KMS-11 (cell line): ENCODE measurements at regions not wholly inside any gene's neighbourhood (a gene's known extent, or its start where the extent isn't known, plus 50 kb on each side); places are given as distances from the start of the nearest gene placed in this dataset.
"Not testable (repeated sequence)": the region's sequence is repeated elsewhere in the genome, so short reads cannot be mapped to it uniquely, and the experiment has no call there.

ENCODE experiments used
- H2AFZ ChIP-seq: fragments of 200-600 bp; sonication (generic); 2 replicates; pipeline ENCODE4 v1.6.1; 2016; ENCODE audit warnings: antibody characterized with exemption, mixed run types, low read depth
- H3K27ac ChIP-seq: fragments of 200-600 bp; sonication (generic); 2 replicates; pipeline ENCODE4 v1.6.1; 2016; ENCODE audit warnings: mild to moderate bottlenecking, mixed run types
- H3K27me3 ChIP-seq: fragments of 200-600 bp; sonication (generic); 2 replicates; pipeline ENCODE4 v1.6.1; 2017; ENCODE audit warnings: mild to moderate bottlenecking, low read depth, mixed run types, moderate library complexity; ENCODE audit not compliant: insufficient read depth
- H3K36me3 ChIP-seq: fragments of 200-600 bp; sonication (generic); 2 replicates; pipeline ENCODE4 v1.6.1; 2017; ENCODE audit warnings: mild to moderate bottlenecking, mixed run types; ENCODE audit not compliant: insufficient read depth
- H3K4me1 ChIP-seq: fragments of 200-600 bp; sonication (generic); 2 replicates; pipeline ENCODE4 v1.6.1; 2016; ENCODE audit warnings: mild to moderate bottlenecking, low read depth, mixed run types; ENCODE audit not compliant: poor library complexity, severe bottlenecking
- H3K4me2 ChIP-seq: fragments of 200-600 bp; sonication (generic); 2 replicates; pipeline ENCODE4 v1.7.0; 2016; ENCODE audit warnings: mild to moderate bottlenecking, mixed run types
- H3K4me3 ChIP-seq: fragments of 200-600 bp; sonication (generic); IDR thresholded peaks from 2 replicates; pipeline ENCODE4 v1.6.1; 2017; ENCODE audit warnings: low read depth, low read length, mixed read lengths; ENCODE audit not compliant: insufficient read depth
- H3K79me2 ChIP-seq: fragments of 200-600 bp; sonication (generic); 2 replicates; pipeline ENCODE4 v1.6.1; 2016; ENCODE audit warnings: low read depth, mixed run types; ENCODE audit not compliant: insufficient read depth
- H3K9ac ChIP-seq: fragments of 200-600 bp; sonication (generic); 2 replicates; pipeline ENCODE4 v1.6.1; 2016; ENCODE audit warnings: mild to moderate bottlenecking, mixed run types
- H4K20me1 ChIP-seq: fragments of 200-600 bp; sonication (generic); 2 replicates; pipeline ENCODE4 v1.6.1; 2016; ENCODE audit warnings: mild to moderate bottlenecking, mixed run types; ENCODE audit not compliant: insufficient read depth
- CTCF ChIP-seq: fragments of 200-600 bp; sonication (generic); conservative IDR thresholded peaks from 2 replicates; pipeline ENCODE4 v1.6.1; 2017; ENCODE audit warnings: low read depth, mild to moderate bottlenecking, antibody characterized with exemption, low read length, moderate library complexity, mixed read lengths

DNA sequence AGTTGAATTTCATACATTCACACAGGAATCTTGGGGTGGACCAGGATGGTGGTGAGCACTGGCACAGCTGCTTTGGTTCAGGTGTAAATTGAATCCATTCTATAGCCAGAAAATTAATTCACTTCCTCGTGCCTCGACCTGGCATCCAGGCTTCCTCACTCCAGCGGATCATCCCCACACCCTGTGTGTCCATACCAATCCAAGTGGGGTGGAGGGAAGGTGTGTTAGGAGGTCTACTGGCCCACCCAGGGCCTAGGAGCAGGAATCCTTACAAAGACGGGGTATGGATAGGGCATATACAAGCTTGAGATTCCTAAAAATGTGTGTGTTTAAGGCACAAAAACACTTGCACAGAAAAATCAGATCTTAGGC lies 81.8 kb upstream of the SLC24A3 start:
- Histone ChIP-seq H3K79me2 (no peaks in the 10 kb centered on the region), H2AFZ (no peak overlapping the region)
- TF ChIP-seq CTCF, result no peak

DNA sequence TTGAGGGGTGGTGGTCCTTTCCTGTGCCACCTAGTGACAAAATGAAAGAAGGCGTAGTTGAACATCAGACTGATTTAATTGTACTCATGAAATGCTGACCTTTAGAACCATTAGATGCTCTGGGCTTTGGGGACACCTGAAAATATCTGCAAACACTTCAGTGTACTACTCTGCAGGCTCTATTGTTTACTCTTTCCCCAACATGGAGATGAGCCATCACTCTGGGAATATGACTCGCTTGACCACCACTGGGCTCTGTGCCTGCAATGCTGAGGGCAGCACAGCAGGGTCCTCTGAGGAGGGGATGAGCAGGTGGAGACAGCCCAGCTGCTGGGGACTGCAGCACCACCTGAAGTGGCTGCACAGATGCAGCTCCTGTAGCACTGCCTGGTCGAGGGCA lies 74.8 kb upstream of the SLC24A3 start:
- H3K4me2 ChIP-seq, result no peak overlapping the region

More for the DNA sequence above, 81.8 kb upstream of the SLC24A3 start:
- H3K9ac ChIP-seq, result no peak overlapping the region
- H3K27me3 ChIP-seq, result no peaks in the 10 kb centered on the region
- H3K4me2 ChIP-seq, result no peak overlapping the region
- no peak overlapping the region for H3K4me3 ChIP-seq
- H3K4me1 ChIP-seq, result no peaks in the 10 kb centered on the region
- no peaks in the 10 kb centered on the region for H4K20me1 ChIP-seq
- H3K27ac ChIP-seq, result no peak overlapping the region
- no peaks in the 10 kb centered on the region for H3K36me3 ChIP-seq

DNA sequence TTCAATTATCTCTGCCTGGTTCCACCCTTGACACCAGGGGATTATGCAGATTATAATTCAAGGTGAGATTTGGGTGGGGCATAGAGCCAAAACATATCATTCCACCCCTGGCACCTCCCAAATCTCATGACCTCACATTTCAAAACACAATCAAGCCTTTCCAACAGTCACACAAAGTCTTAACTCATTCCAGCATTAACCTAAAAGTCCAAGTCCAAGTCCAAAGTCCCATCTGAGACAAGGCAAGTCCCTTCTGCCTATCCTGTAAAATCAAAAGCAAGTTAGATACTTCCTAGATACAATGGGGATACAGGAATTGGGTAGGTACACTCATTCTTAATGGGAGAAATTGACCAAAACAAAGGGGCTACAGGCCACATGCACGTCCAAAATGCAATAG lies 73.7 kb upstream of the SLC24A3 start:
- H3K36me3 ChIP-seq, result no peaks in the 10 kb centered on the region
- no peak for TF ChIP-seq CTCF
- no peak overlapping the region for H3K4me3 ChIP-seq
- no peak overlapping the region for H3K4me2 ChIP-seq
- H4K20me1 ChIP-seq, result no peaks in the 10 kb centered on the region
- H2AFZ ChIP-seq, result no peak overlapping the region
- H3K9ac ChIP-seq, result no peak overlapping the region
- H3K27ac ChIP-seq, result no peak overlapping the region
- no peaks in the 10 kb centered on the region for H3K4me1 ChIP-seq
- H3K79me2 ChIP-seq, result no peaks in the 10 kb centered on the region
- H3K27me3 ChIP-seq, result no peaks in the 10 kb centered on the region

More for the DNA sequence above, 74.8 kb upstream of the SLC24A3 start:
- Histone ChIP-seq H2AFZ (no peak overlapping the region), H4K20me1 (no peaks in the 10 kb centered on the region), H3K27ac (no peak overlapping the region), H3K9ac (no peak overlapping the region), H3K27me3 (no peaks in the 10 kb centered on the region), H3K79me2 (no peaks in the 10 kb centered on the region), H3K36me3 (no peaks in the 10 kb centered on the region), H3K4me3 (no peak overlapping the region), H3K4me1 (no peaks in the 10 kb centered on the region)
- TF ChIP-seq CTCF, result no peak

- H3K4me2 ChIP-seq, H3K27ac ChIP-seq, H3K4me1 ChIP-seq, H2AFZ ChIP-seq, H3K9ac ChIP-seq, H3K36me3 ChIP-seq, H3K27me3 ChIP-seq, H3K4me3 ChIP-seq, H3K79me2 ChIP-seq, H4K20me1 ChIP-seq: not testable (repeated sequence)
These were observed 72.9 kb upstream of the SLC24A3 start for GRCh38 chr20:19139584-19139983.

GRCh38 chr20:19141998-19142397 lies 70.4 kb upstream of the SLC24A3 start:
- H3K79me2 ChIP-seq, result no peaks in the 10 kb centered on the region
- no peaks in the 10 kb centered on the region for H3K4me1 ChIP-seq
- no peak overlapping the region for H3K9ac ChIP-seq
- no peaks in the 10 kb centered on the region for H3K27me3 ChIP-seq
- H3K4me3 ChIP-seq, result no peak overlapping the region
- H2AFZ ChIP-seq, result no peak overlapping the region
- no peak overlapping the region for H3K27ac ChIP-seq
- no peak overlapping the region for H3K4me2 ChIP-seq
- TF ChIP-seq CTCF, result no peak
- H4K20me1 ChIP-seq, result no peaks in the 10 kb centered on the region
- H3K36me3 ChIP-seq, result no peaks in the 10 kb centered on the region
